K562 (cell line): ENCODE measurements at regions not wholly inside any gene's neighbourhood (a gene's known extent, or its start where the extent isn't known, plus 50 kb on each side); places are given as distances from the start of the nearest gene placed in this dataset.

Source experiments
- ETV5 ChIP-seq: sonication (generic); formaldehyde crosslinking; IDR thresholded peaks from 2 replicates; pipeline ENCODE4 v1.4.0; 2020; ENCODE audit warnings: low read depth, mild to moderate bottlenecking, missing genetic modification reagents
- POLR2A ChIP-seq: fragments of 450-650 bp; conservative IDR thresholded peaks from 2 replicates; pipeline ENCODE4 v1.6.1; 2016
- TCF3 ChIP-seq: sonication (generic); formaldehyde crosslinking; IDR thresholded peaks from 2 replicates; pipeline ENCODE4 v1.4.0; 2020; ENCODE audit warnings: mild to moderate bottlenecking, missing genetic modification reagents
- TF ChIP-seq, protein P1 (sequence below), 3 experiments: IDR thresholded peaks in 2 of 3; conservative IDR thresholded peaks in 1 of 3; 2 replicates each; pipeline ENCODE4 v1.5.1; 2011 to 2012; ENCODE audit warnings: low read length in 3 of 3, mild to moderate bottlenecking in 3 of 3, control low read depth in 2 of 3, improper control_type of control experiment in 1 of 3, inconsistent platforms in 1 of 3, low read depth in 1 of 3, mixed read lengths in 1 of 3, moderate library complexity in 1 of 3; ENCODE audit not compliant: insufficient read depth in 2 of 3
- TF ChIP-seq, protein P2 (sequence below): fragments of 450-650 bp; formaldehyde crosslinking; conservative IDR thresholded peaks from 2 replicates; pipeline ENCODE4 v1.4.0; 2022; ENCODE audit warnings: mild to moderate bottlenecking, missing genetic modification characterization

DNA sequence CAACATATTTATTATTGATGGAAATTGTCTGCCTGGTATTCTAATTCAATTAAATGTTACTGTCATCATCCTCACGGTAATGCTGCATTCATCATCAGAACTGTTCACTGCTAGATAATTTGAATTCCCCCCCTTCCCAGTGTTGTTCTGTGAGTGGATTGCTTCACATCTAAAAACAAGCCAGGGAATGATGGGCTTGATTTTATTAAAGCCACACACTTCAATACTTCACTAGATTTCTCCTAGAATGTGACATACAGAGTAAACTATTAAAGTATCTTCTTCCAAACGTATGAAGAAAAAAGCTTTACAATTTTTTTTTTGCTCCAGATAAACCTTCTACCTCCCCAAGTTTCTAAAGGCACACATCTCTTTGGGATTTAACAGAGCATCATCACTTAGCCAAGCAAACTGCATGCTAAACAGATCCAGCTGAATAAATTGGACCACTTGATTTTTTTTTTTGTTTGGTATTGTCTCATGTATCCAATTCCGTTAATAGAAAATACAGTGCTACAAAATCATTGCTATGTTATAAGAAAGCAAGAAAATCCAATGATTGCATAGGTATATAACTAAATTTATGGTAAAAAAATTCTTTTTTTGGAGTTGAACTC, 692.4 kb downstream of the MTRR start:
- TF ChIP-seq POLR2A (no peak), TCF3 (CRISPR knock-in tag) (no peak), ETV5 (no peak)
- TF ChIP-seq, protein P1, sequence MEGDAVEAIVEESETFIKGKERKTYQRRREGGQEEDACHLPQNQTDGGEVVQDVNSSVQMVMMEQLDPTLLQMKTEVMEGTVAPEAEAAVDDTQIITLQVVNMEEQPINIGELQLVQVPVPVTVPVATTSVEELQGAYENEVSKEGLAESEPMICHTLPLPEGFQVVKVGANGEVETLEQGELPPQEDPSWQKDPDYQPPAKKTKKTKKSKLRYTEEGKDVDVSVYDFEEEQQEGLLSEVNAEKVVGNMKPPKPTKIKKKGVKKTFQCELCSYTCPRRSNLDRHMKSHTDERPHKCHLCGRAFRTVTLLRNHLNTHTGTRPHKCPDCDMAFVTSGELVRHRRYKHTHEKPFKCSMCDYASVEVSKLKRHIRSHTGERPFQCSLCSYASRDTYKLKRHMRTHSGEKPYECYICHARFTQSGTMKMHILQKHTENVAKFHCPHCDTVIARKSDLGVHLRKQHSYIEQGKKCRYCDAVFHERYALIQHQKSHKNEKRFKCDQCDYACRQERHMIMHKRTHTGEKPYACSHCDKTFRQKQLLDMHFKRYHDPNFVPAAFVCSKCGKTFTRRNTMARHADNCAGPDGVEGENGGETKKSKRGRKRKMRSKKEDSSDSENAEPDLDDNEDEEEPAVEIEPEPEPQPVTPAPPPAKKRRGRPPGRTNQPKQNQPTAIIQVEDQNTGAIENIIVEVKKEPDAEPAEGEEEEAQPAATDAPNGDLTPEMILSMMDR (IDR thresholded peaks at IDR 0.05 in 2 of 3, conservative IDR thresholded peaks at IDR 0.05 in 1 of 3; ENCODE audit: insufficient read depth in 2 of 3, low read depth in 1 of 3, low read length in 3 of 3): no peak
- TF ChIP-seq, protein P2, sequence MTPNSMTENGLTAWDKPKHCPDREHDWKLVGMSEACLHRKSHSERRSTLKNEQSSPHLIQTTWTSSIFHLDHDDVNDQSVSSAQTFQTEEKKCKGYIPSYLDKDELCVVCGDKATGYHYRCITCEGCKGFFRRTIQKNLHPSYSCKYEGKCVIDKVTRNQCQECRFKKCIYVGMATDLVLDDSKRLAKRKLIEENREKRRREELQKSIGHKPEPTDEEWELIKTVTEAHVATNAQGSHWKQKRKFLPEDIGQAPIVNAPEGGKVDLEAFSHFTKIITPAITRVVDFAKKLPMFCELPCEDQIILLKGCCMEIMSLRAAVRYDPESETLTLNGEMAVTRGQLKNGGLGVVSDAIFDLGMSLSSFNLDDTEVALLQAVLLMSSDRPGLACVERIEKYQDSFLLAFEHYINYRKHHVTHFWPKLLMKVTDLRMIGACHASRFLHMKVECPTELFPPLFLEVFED (CRISPR knock-in tag): no peak
